ENCODE measurements at regions not wholly inside any gene's neighbourhood (a gene's known extent, or its start where the extent isn't known, plus 50 kb on each side); places are given as distances from the start of the nearest gene placed in this dataset.

- TF ChIP-seq, protein P1, sequence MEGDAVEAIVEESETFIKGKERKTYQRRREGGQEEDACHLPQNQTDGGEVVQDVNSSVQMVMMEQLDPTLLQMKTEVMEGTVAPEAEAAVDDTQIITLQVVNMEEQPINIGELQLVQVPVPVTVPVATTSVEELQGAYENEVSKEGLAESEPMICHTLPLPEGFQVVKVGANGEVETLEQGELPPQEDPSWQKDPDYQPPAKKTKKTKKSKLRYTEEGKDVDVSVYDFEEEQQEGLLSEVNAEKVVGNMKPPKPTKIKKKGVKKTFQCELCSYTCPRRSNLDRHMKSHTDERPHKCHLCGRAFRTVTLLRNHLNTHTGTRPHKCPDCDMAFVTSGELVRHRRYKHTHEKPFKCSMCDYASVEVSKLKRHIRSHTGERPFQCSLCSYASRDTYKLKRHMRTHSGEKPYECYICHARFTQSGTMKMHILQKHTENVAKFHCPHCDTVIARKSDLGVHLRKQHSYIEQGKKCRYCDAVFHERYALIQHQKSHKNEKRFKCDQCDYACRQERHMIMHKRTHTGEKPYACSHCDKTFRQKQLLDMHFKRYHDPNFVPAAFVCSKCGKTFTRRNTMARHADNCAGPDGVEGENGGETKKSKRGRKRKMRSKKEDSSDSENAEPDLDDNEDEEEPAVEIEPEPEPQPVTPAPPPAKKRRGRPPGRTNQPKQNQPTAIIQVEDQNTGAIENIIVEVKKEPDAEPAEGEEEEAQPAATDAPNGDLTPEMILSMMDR (IDR thresholded peaks at IDR 0.05; ENCODE audit: low read length): no peak
- TF ChIP-seq EZH2 (IDR thresholded peaks at IDR 0.05; ENCODE audit: borderline replicate concordance, low read length): no peak
These were observed 167.3 kb upstream of the MBL2 start for GRCh38 chr10:52939894-52940293.

All from OCI-LY1 (cell line).